ENCODE measurements at regions not wholly inside any gene's neighbourhood (a gene's known extent, or its start where the extent isn't known, plus 50 kb on each side); places are given as distances from the start of the nearest gene placed in this dataset.
A peak's percentile ranks its signal among the peaks of the same experiment; 100 is the strongest.

DNA sequence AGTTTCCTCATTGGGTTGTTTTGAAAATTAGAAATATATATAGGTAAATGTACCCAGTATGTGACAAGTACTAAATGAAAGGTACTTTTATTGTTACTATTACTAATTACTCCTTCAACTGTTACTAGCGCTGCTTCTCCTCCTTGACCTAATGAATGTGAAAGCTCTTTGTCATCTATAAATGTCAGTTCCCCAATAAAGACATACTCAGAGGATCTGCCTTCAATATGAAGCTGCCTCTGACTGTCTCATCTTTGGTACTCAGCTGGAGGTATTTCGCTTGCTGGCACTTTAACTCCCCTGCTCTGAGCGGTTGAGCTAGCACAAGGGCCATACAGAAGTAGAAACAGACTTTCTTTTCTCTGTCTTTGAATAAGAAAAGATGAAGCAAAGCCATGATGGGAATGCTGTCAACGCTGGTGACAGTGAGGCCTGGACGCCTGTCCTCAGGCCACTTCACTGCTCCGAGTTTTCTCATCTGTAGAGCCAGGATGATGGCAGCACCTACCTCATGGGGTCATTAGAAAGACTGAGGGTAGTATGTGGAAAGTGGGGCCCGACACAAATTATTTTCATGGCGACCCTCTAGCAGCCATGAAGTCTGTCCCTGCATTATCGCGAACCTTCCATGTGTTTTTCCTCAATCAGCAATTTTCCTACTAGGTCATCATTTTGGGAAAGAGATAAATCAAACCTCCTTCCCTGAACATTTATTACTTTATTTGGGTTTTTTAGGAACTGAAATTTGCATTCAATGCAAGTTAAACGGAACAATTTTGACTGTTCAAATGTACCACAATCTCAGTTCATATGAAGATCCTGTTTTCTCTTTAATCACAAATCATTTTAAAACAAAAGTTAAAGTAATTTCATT is 55.9 kb upstream of the SNX9 start:
- Histone ChIP-seq H3K9me3 (no peaks in the 10 kb centered on the region), H3K4me1 (peaks cover 50% of the 10 kb centered on the region), H3K4me2 (no peak overlapping the region), H3K27ac (peak overlapping the region in 1 of 2 experiments; percentile 45; a peak in 2 of 6 replicates), H3K4me3 (no peak overlapping the region)
- no peak for FAIRE-seq
- DNase-seq (ENCODE audit: low read depth in 1 of 2, low spot score in 1 of 2) = no peak
- no peak for ATAC-seq
- no peak for TF ChIP-seq ZC3H11A (IDR thresholded peaks at IDR 0.05)
- peak; percentile 77 for TF ChIP-seq MAFK (IDR thresholded peaks at IDR 0.05; ENCODE audit: partially characterized antibody)
- CTCF ChIA-PET = interaction anchor here (0.7 to 4.1 kb wide), 2 partner anchors 11 to 105 kb away, joined by 3 to 17 read pairs; no protein-coding TSS in a partner anchor
- POLR2A ChIA-PET = no interaction called here
- WGBS (ENCODE audit: missing lambda C conversion rate) = 97% methylated on average over 11 of the region's 11 CpGs

DNA sequence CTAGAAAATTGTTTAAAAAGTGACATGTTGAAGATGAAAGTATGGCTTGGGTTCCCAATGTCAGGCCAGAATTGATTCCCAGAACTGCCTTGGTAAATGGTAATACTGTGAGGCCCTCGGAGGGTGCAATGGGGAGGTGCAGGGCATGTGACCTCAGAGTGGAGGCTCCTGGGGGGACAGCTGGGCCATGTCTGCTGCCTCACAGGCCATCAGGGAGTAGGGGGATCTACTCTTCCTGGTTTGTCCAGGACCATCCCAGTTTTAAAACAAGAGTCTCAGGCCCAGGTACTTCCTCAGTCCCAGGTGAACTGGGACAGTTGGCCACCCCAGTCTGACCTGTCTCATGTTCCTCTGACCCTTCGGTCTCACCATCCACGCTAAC is 55.3 kb upstream of the SNX9 start:
- WGBS (ENCODE audit: missing lambda C conversion rate) = 91% methylated on average over 3 of the region's 3 CpGs
- TF ChIP-seq ESRRA (IDR thresholded peaks at IDR 0.05; ENCODE audit: borderline replicate concordance, low read length) (no peak), MAZ (IDR thresholded peaks at IDR 0.05; ENCODE audit: borderline replicate concordance, low read depth, low read length) (no peak), RCOR1 (IDR thresholded peaks at IDR 0.05; ENCODE audit: low read depth, low read length) (no peak), SMC3 (IDR thresholded peaks at IDR 0.05) (no peak), ZC3H11A (IDR thresholded peaks at IDR 0.05) (no peak), EHMT2 (IDR thresholded peaks at IDR 0.05; ENCODE audit: low read depth) (no peak), JUNB (IDR thresholded peaks at IDR 0.05) (no peak), CBX2 (IDR thresholded peaks at IDR 0.05; ENCODE audit: borderline replicate concordance, low read depth) (no peak)
- TF ChIP-seq, protein P1, sequence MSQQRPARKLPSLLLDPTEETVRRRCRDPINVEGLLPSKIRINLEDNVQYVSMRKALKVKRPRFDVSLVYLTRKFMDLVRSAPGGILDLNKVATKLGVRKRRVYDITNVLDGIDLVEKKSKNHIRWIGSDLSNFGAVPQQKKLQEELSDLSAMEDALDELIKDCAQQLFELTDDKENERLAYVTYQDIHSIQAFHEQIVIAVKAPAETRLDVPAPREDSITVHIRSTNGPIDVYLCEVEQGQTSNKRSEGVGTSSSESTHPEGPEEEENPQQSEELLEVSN (IDR thresholded peaks at IDR 0.05; ENCODE audit: borderline replicate concordance, low read depth) = no peak

DNA sequence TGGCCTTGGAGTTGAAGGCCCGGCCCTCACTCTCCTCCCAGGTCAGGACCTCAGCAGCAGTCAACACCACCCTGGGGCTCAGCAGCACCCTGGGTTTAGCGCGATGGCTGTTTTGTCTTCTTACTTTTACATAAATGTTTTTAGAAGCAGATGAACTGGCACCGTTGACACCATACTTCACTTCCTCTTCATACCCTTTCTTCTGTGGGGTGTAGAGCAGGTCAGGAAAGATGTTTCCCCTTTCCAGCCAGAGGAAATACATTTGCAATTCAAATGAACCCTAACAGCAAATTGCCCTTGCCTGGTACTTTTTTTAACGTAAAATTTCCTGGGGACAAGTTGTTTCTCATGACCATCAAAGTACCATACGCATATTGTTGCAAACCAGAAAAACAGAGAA is 54.7 kb upstream of the SNX9 start:
- TF ChIP-seq POLR2AphosphoS2 (conservative IDR thresholded peaks at IDR 0.05; ENCODE audit: low read length) (no peak), ZC3H11A (IDR thresholded peaks at IDR 0.05) (no peak), ZSCAN20 (CRISPR knock-in tag; IDR thresholded peaks at IDR 0.05) (no peak), EHMT2 (IDR thresholded peaks at IDR 0.05; ENCODE audit: low read depth) (no peak), KDM1A (IDR thresholded peaks at IDR 0.05; ENCODE audit: low read depth) (no peak), CEBPB (IDR thresholded peaks at IDR 0.05) (no peak), SMC3 (IDR thresholded peaks at IDR 0.05) (no peak), HOXB13 (CRISPR knock-in tag; IDR thresholded peaks at IDR 0.05; ENCODE audit: low read depth) (no peak), CHD4 (IDR thresholded peaks at IDR 0.05; ENCODE audit: borderline replicate concordance) (no peak), SREBF2 (IDR thresholded peaks at IDR 0.05) (no peak), ESRRA (IDR thresholded peaks at IDR 0.05; ENCODE audit: borderline replicate concordance, low read length) (no peak), HEYL (CRISPR knock-in tag; IDR thresholded peaks at IDR 0.05) (no peak), ZNF302 (CRISPR knock-in tag; IDR thresholded peaks at IDR 0.05) (no peak)
- TF ChIP-seq, protein P2, sequence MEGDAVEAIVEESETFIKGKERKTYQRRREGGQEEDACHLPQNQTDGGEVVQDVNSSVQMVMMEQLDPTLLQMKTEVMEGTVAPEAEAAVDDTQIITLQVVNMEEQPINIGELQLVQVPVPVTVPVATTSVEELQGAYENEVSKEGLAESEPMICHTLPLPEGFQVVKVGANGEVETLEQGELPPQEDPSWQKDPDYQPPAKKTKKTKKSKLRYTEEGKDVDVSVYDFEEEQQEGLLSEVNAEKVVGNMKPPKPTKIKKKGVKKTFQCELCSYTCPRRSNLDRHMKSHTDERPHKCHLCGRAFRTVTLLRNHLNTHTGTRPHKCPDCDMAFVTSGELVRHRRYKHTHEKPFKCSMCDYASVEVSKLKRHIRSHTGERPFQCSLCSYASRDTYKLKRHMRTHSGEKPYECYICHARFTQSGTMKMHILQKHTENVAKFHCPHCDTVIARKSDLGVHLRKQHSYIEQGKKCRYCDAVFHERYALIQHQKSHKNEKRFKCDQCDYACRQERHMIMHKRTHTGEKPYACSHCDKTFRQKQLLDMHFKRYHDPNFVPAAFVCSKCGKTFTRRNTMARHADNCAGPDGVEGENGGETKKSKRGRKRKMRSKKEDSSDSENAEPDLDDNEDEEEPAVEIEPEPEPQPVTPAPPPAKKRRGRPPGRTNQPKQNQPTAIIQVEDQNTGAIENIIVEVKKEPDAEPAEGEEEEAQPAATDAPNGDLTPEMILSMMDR (IDR thresholded peaks at IDR 0.05) = no peak
- TF ChIP-seq, protein P3, sequence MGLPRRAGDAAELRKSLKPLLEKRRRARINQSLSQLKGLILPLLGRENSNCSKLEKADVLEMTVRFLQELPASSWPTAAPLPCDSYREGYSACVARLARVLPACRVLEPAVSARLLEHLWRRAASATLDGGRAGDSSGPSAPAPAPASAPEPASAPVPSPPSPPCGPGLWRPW (IDR thresholded peaks at IDR 0.05) = no peak
- TF ChIP-seq, protein P1 (IDR thresholded peaks at IDR 0.05; ENCODE audit: borderline replicate concordance, low read depth) = no peak
- TF ChIP-seq, protein P4, sequence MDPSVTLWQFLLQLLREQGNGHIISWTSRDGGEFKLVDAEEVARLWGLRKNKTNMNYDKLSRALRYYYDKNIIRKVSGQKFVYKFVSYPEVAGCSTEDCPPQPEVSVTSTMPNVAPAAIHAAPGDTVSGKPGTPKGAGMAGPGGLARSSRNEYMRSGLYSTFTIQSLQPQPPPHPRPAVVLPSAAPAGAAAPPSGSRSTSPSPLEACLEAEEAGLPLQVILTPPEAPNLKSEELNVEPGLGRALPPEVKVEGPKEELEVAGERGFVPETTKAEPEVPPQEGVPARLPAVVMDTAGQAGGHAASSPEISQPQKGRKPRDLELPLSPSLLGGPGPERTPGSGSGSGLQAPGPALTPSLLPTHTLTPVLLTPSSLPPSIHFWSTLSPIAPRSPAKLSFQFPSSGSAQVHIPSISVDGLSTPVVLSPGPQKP (IDR thresholded peaks at IDR 0.05; ENCODE audit: low read depth, low read length) = no peak
- TF ChIP-seq, protein P5, sequence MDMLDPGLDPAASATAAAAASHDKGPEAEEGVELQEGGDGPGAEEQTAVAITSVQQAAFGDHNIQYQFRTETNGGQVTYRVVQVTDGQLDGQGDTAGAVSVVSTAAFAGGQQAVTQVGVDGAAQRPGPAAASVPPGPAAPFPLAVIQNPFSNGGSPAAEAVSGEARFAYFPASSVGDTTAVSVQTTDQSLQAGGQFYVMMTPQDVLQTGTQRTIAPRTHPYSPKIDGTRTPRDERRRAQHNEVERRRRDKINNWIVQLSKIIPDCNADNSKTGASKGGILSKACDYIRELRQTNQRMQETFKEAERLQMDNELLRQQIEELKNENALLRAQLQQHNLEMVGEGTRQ (IDR thresholded peaks at IDR 0.05) = no peak
- ATAC-seq (no peak), FAIRE-seq (no peak), DNase-seq (ENCODE audit: low read depth in 1 of 2, low spot score in 1 of 2) (no peak)
- Histone ChIP-seq H3K4me1 (peaks cover 38% of the 10 kb centered on the region), H3K9me3 (no peaks in the 10 kb centered on the region), H3K27ac (peak overlapping the region in 1 of 2 experiments; percentile 52; a peak in 1 of 6 replicates), H3K4me3 (no peak overlapping the region), H3K4me2 (no peak overlapping the region)
- WGBS (ENCODE audit: missing lambda C conversion rate) = 87% methylated on average over 6 of the region's 6 CpGs
- POLR2A ChIA-PET = no interaction called here
- CTCF ChIA-PET = interaction anchor here (1.1 kb wide), 1 partner anchor 257 kb away, joined by 3 read pairs; no protein-coding TSS in a partner anchor

More for the DNA sequence above, 55.3 kb upstream of the SNX9 start:
- no peak overlapping the region for H3K4me3 ChIP-seq
- DNase-seq (ENCODE audit: low read depth in 1 of 2, low spot score in 1 of 2) = no peak
- peaks cover 44% of the 10 kb centered on the region for H3K4me1 ChIP-seq
- ChIA-PET CTCF (no interaction called here), POLR2A (no interaction called here)
- no peak for ATAC-seq
- H3K4me2 ChIP-seq = no peak overlapping the region
- H3K9me3 ChIP-seq = no peaks in the 10 kb centered on the region
- no peak for FAIRE-seq
- peak overlapping the region in 1 of 2 experiments; percentile 52; a peak in 2 of 6 replicates for H3K27ac ChIP-seq
